Osteoblast (primary cell): ENCODE measurements at regions not wholly inside any gene's neighbourhood (a gene's known extent, or its start where the extent isn't known, plus 50 kb on each side); places are given as distances from the start of the nearest gene placed in this dataset.

Experiments
- DNase-seq: peaks from one replicate; pipeline ENCODE4 v3.0.0; 2011; ENCODE audit warnings: low spot score, mixed read lengths; ENCODE audit not compliant: insufficient read length; ENCODE audit errors: missing footprints
- H2AFZ ChIP-seq: 2 replicates; pipeline ENCODE4 v1.6.0; 2011; ENCODE audit warnings: mild to moderate bottlenecking, low read length
- H3K27ac ChIP-seq: 2 replicates; pipeline ENCODE4 v1.5.1; 2011; ENCODE audit warnings: mild to moderate bottlenecking, low read depth, low read length, moderate library complexity
- H3K27me3 ChIP-seq: 2 replicates; pipeline ENCODE4 v1.6.0; 2012; ENCODE audit warnings: mild to moderate bottlenecking, control low read depth, inconsistent platforms, low read length, moderate library complexity; ENCODE audit not compliant: insufficient read depth
- H3K36me3 ChIP-seq: 2 replicates; pipeline ENCODE4 v1.5.1; 2011; ENCODE audit warnings: mild to moderate bottlenecking, low read length, control low read depth, moderate library complexity; ENCODE audit not compliant: insufficient read depth
- H3K4me1 ChIP-seq: 2 replicates; pipeline ENCODE4 v1.5.1; 2011; ENCODE audit warnings: mild to moderate bottlenecking, low read length, control low read depth, moderate library complexity; ENCODE audit not compliant: insufficient read depth
- H3K4me2 ChIP-seq: 2 replicates; pipeline ENCODE4 v1.6.0; 2011; ENCODE audit warnings: mild to moderate bottlenecking, low read length; ENCODE audit not compliant: insufficient read depth
- H3K4me3 ChIP-seq: fragments of 200-600 bp; sonication (generic); 3 replicates; pipeline ENCODE4 v1.5.1; 2012; ENCODE audit warnings: mild to moderate bottlenecking, low read length, inconsistent platforms; ENCODE audit not compliant: insufficient read depth
- H3K79me2 ChIP-seq: 2 replicates; pipeline ENCODE4 v1.6.0; 2012; ENCODE audit warnings: mild to moderate bottlenecking, low read length, control low read depth, inconsistent platforms; ENCODE audit not compliant: insufficient read depth
- H3K9me3 ChIP-seq: 2 replicates; pipeline ENCODE4 v1.5.1; 2011; ENCODE audit warnings: low read depth, low read length, control low read depth
- H4K20me1 ChIP-seq: 2 replicates; pipeline ENCODE4 v1.6.0; 2012; ENCODE audit warnings: mild to moderate bottlenecking, low read length, control low read depth; ENCODE audit not compliant: insufficient read depth
- TF ChIP-seq, protein P1 (sequence below): IDR thresholded peaks from 2 replicates; pipeline ENCODE4 v1.5.1; 2011; ENCODE audit warnings: mild to moderate bottlenecking, low read depth, low read length, moderate library complexity; ENCODE audit errors: extremely low read depth

DNA sequence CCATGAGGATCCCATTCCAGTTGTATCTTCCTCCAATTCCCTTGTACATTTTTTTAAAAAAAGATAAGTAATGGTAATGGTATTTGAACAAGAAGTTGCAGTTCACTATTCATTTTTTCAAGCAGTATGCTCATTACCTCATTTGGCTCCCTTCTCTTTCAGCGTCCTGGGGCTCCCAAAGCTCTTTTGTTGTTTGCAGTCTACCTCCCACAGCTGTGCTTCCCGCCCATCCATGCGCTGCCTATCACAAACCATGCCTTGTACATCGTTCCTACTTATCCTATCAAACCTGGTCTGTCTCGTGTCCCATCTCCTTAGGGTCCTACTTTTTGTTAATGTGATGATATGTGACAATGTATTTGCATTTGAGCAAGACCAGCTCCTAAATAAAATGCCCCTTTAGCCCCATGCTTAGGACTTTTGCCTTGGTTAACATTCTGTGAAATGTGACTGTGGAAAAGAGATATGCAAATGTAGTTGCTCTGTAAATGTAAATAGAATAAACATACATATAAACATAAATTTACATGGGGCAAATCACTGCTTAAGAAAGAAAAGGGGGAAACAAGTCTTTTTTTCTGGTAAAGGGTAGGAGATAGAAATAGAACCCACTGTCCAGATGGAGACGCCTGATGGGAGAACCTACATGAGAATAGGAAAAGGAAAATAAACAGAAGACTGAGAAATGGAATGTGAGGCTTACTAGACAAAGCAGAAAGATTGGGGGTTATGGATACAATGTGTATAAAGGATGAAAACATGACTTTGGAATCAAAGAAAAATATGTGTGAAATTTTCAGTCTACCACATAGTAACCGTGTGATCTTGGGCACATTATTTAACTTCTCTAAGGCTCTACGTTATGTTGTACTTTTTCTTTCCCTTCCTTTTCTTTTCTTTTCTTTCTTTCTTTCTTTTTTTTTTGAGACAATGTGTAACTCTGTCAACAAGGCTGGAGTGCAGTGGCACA, 59.8 kb upstream of the PLXNA2 start:
- Histone ChIP-seq H3K27me3 (no peaks in the 10 kb centered on the region), H3K4me3 (no peak overlapping the region), H3K79me2 (no peaks in the 10 kb centered on the region), H3K27ac (no peak overlapping the region), H2AFZ (no peak overlapping the region), H3K36me3 (no peaks in the 10 kb centered on the region), H3K4me1 (no peaks in the 10 kb centered on the region), H3K4me2 (no peak overlapping the region), H4K20me1 (no peaks in the 10 kb centered on the region), H3K9me3 (no peaks in the 10 kb centered on the region)
- TF ChIP-seq, protein P1, sequence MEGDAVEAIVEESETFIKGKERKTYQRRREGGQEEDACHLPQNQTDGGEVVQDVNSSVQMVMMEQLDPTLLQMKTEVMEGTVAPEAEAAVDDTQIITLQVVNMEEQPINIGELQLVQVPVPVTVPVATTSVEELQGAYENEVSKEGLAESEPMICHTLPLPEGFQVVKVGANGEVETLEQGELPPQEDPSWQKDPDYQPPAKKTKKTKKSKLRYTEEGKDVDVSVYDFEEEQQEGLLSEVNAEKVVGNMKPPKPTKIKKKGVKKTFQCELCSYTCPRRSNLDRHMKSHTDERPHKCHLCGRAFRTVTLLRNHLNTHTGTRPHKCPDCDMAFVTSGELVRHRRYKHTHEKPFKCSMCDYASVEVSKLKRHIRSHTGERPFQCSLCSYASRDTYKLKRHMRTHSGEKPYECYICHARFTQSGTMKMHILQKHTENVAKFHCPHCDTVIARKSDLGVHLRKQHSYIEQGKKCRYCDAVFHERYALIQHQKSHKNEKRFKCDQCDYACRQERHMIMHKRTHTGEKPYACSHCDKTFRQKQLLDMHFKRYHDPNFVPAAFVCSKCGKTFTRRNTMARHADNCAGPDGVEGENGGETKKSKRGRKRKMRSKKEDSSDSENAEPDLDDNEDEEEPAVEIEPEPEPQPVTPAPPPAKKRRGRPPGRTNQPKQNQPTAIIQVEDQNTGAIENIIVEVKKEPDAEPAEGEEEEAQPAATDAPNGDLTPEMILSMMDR, result no peak
- DNase-seq, result peak; percentile 67

DNA sequence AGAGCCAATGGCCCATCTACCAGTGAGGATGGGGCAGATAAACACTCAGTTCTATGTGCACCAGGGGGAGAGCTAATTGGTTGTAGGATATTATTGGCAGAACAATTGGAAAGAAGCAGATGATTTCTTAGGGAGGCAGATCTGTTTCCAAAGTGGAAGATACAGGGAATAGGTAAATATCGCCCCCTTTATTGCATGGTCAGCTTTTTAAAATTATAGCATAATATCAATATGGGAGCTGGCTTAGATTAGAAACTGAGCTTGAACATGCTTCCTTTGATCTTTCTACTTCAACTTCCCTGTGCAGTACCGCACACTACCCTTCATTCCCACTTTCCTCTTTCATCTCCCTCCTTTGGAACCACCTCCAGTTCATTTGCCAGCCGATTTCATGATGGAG, 64.0 kb upstream of the PLXNA2 start:
- Histone ChIP-seq H3K27ac (no peak overlapping the region), H3K4me1 (no peaks in the 10 kb centered on the region), H2AFZ (no peak overlapping the region), H3K79me2 (no peaks in the 10 kb centered on the region), H3K9me3 (no peaks in the 10 kb centered on the region), H3K36me3 (no peaks in the 10 kb centered on the region), H3K4me2 (no peak overlapping the region), H3K27me3 (no peaks in the 10 kb centered on the region), H4K20me1 (no peaks in the 10 kb centered on the region), H3K4me3 (no peak overlapping the region)
- TF ChIP-seq, protein P1, result no peak
- DNase-seq, result no peak

DNA sequence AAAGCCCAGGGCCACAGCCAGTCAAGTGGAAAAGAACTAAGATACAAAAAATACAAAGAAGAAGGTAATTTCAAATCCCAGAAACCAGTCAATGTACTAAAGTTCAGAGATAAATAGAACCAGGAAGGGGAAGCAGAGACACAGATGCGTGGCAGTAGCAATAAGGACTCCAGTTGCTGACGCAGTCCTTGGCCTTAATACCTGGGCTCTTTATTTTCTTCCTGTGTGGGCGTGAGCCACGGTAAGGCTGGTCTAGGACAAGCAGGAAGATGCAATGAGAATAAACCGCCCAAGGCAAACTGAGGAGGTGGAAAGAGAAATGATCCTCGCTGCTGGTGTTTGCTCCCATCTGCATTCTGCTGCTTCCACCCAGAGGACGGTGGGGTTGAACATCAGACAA, 65.6 kb upstream of the PLXNA2 start:
- Histone ChIP-seq H3K9me3 (no peaks in the 10 kb centered on the region), H3K27me3 (no peaks in the 10 kb centered on the region)

DNA sequence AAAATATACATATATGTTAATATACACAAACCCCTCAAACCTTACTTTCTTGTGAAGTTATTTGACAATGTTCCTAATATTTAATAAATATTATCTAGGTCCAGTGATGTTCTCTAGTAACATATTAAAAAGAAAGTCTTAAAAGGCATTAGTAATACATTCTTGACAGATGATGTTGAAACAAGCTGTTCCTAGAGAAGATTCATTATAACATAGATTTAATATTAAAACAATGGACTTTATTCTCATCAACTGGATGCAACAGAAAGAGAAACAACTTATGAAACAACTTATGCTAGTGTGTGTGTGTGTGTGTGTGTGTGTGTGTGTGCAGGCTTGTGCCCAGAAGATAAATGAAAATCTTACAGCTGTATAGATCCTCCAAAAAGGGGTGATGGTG, 68.5 kb upstream of the PLXNA2 start:
- Histone ChIP-seq H3K4me3 (no peak overlapping the region), H3K36me3 (no peaks in the 10 kb centered on the region), H3K9me3 (no peaks in the 10 kb centered on the region), H2AFZ (no peak overlapping the region), H3K27me3 (no peaks in the 10 kb centered on the region), H3K4me2 (no peak overlapping the region), H3K79me2 (no peaks in the 10 kb centered on the region), H3K4me1 (no peaks in the 10 kb centered on the region), H3K27ac (no peak overlapping the region), H4K20me1 (no peaks in the 10 kb centered on the region)
- TF ChIP-seq, protein P1, result no peak
- no peak for DNase-seq

More for the DNA sequence above, 65.6 kb upstream of the PLXNA2 start:
- Histone ChIP-seq H3K4me1 (no peaks in the 10 kb centered on the region), H4K20me1 (no peaks in the 10 kb centered on the region), H2AFZ (no peak overlapping the region), H3K79me2 (no peaks in the 10 kb centered on the region), H3K27ac (no peak overlapping the region), H3K4me2 (no peak overlapping the region), H3K4me3 (no peak overlapping the region), H3K36me3 (no peaks in the 10 kb centered on the region)
- TF ChIP-seq, protein P1, result no peak
- no peak for DNase-seq
